ENCODE measurements at regions not wholly inside any gene's neighbourhood (a gene's known extent, or its start where the extent isn't known, plus 50 kb on each side); places are given as distances from the start of the nearest gene placed in this dataset.
A peak's percentile ranks its signal among the peaks of the same experiment; 100 is the strongest.

GRCh38 chr21:14688412-14688811 is 142.3 kb upstream of the SAMSN1 start:
- TF ChIP-seq RFX5 (IDR thresholded peaks at IDR 0.05; ENCODE audit: low read depth, low read length) (no peak), ZZZ3 (IDR thresholded peaks at IDR 0.05; ENCODE audit: control insufficient read depth, insufficient read length, low read depth) (no peak), CTCF (IDR thresholded peaks at IDR 0.05 in 2 of 3, conservative IDR thresholded peaks at IDR 0.05 in 1 of 3; ENCODE audit: control insufficient read depth in 2 of 3, extremely low read depth in 1 of 3, insufficient read depth in 1 of 3, low read depth in 3 of 3, low read length in 3 of 3) (0 out of 6 replicates have a peak, but pooled peaks of 1 of the 3 experiments have one; percentile 12), RCOR1 (conservative IDR thresholded peaks at IDR 0.05; ENCODE audit: low read depth, low read length) (no peak), PML (IDR thresholded peaks at IDR 0.05; ENCODE audit: low read length) (0 out of 2 replicates have a peak, but pooled peaks have one; percentile 44), YY1 (IDR thresholded peaks at IDR 0.05; ENCODE audit: low read depth, low read length) (no peak), BACH1 (IDR thresholded peaks at IDR 0.05; ENCODE audit: borderline replicate concordance) (no peak), TCF7 (IDR thresholded peaks at IDR 0.05; ENCODE audit: borderline replicate concordance) (no peak), TARDBP (IDR thresholded peaks at IDR 0.05; ENCODE audit: borderline replicate concordance) (no peak)
- TF ChIP-seq, protein P1, sequence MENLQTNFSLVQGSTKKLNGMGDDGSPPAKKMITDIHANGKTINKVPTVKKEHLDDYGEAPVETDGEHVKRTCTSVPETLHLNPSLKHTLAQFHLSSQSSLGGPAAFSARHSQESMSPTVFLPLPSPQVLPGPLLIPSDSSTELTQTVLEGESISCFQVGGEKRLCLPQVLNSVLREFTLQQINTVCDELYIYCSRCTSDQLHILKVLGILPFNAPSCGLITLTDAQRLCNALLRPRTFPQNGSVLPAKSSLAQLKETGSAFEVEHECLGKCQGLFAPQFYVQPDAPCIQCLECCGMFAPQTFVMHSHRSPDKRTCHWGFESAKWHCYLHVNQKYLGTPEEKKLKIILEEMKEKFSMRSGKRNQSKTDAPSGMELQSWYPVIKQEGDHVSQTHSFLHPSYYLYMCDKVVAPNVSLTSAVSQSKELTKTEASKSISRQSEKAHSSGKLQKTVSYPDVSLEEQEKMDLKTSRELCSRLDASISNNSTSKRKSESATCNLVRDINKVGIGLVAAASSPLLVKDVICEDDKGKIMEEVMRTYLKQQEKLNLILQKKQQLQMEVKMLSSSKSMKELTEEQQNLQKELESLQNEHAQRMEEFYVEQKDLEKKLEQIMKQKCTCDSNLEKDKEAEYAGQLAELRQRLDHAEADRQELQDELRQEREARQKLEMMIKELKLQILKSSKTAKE (IDR thresholded peaks at IDR 0.05; ENCODE audit: low read depth, poor library complexity, severe bottlenecking) = no peak
- TF ChIP-seq, protein P2, sequence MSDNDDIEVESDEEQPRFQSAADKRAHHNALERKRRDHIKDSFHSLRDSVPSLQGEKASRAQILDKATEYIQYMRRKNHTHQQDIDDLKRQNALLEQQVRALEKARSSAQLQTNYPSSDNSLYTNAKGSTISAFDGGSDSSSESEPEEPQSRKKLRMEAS (IDR thresholded peaks at IDR 0.05; ENCODE audit: low read depth, low read length) = no peak
